ENCODE measurements at regions not wholly inside any gene's neighbourhood (a gene's known extent, or its start where the extent isn't known, plus 50 kb on each side); places are given as distances from the start of the nearest gene placed in this dataset.

DNA sequence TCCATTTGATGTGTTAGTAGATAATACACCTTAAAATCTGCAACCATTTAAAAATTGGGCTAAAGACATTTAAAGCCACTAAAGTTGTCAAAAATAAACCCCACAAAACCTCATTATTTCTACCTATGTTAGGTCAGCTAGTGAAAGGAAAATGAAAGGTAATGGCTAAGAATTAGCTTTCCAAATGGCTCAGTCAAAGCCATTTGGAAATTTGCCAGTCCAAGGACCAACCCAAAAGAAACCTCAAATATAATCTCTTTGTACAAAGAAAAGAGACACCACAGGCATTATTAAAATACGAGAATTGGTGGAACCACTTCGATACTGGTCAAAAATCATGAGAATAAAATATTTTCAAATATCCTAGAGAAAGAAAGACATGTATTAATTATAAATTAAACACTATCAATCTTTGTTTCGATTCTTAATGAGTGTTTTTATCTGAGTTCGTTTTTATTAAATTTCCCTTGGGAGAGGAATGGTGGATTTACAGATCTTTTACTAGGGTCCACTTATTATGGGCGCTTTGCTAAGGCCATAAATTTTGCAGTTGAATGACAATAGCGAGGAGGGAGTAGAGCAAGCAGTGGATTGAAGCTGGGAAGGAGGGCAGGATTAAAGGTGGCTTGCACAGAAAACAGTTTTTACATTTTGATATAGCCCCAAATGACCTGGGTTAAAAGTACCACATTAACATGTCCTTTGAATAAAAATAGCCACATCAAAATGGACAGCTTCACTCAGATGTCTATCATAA lies 116.8 kb upstream of the SHB start:
- TF ChIP-seq CTCF (conservative IDR thresholded peaks at IDR 0.05) (no peak), EZH2 (IDR thresholded peaks at IDR 0.05; ENCODE audit: low read depth) (no peak)
